A673 (cell line): ENCODE measurements at regions not wholly inside any gene's neighbourhood (a gene's known extent, or its start where the extent isn't known, plus 50 kb on each side); places are given as distances from the start of the nearest gene placed in this dataset.

Source experiments
- EZH2 ChIP-seq: fragments of 200-600 bp; sonication (generic); IDR thresholded peaks from 2 replicates; pipeline ENCODE4 v1.6.1; 2017; ENCODE audit warnings: borderline replicate concordance, low read depth, mild to moderate bottlenecking, mixed read lengths, antibody characterized with exemption, low read length; ENCODE audit not compliant: poor library complexity, severe bottlenecking
- TF ChIP-seq, protein P1 (sequence below): fragments of 300-800, 200-600 bp; sonication (generic); conservative IDR thresholded peaks from 2 replicates; pipeline ENCODE4 v1.5.1; 2017; ENCODE audit warnings: low read depth, mild to moderate bottlenecking, antibody characterized with exemption, low read length, moderate library complexity, mixed read lengths

DNA sequence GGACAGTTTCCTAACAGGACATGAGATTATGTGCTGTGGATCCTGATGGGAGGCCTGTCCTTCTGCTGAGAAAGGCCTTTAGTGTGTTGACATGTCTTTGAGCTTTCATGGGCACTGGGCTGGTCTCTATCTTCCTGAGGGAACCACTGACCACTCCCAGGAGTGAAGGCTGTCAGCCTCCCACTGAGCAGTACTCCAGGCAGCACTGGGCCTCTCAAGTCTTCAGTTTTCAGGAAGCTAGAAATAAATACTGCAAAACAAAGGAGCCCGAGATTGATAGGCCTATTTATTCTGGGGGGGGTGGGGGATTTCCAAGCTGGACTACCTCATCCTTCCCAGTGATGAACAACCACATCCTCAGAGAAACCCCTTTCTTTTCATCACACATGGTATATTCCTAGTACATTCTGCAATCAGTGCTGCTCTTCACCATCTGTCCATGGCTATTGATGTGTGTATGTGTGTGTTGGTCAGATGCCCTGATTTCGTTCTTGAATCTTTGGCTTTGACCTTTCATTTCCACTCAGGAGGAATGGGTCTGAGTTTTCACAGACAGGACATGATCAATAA lies 180.9 kb upstream of the SPTLC3 start:
- TF ChIP-seq, protein P1, sequence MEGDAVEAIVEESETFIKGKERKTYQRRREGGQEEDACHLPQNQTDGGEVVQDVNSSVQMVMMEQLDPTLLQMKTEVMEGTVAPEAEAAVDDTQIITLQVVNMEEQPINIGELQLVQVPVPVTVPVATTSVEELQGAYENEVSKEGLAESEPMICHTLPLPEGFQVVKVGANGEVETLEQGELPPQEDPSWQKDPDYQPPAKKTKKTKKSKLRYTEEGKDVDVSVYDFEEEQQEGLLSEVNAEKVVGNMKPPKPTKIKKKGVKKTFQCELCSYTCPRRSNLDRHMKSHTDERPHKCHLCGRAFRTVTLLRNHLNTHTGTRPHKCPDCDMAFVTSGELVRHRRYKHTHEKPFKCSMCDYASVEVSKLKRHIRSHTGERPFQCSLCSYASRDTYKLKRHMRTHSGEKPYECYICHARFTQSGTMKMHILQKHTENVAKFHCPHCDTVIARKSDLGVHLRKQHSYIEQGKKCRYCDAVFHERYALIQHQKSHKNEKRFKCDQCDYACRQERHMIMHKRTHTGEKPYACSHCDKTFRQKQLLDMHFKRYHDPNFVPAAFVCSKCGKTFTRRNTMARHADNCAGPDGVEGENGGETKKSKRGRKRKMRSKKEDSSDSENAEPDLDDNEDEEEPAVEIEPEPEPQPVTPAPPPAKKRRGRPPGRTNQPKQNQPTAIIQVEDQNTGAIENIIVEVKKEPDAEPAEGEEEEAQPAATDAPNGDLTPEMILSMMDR = no peak
- no peak for TF ChIP-seq EZH2
